ENCODE measurements at regions not wholly inside any gene's neighbourhood (a gene's known extent, or its start where the extent isn't known, plus 50 kb on each side); places are given as distances from the start of the nearest gene placed in this dataset.

GRCh38 chr10:50936335-50936734 is 50.9 kb upstream of the A1CF start:
- Histone ChIP-seq H3K27ac (ENCODE audit: extremely low read length, insufficient read depth, low read length) (no peak overlapping the region), H3K4me2 (ENCODE audit: low read depth, low read length) (no peak overlapping the region), H2AFZ (ENCODE audit: low read length) (no peak overlapping the region), H4K20me1 (ENCODE audit: insufficient read depth, low read length) (no peaks in the 10 kb centered on the region), H3K27me3 (ENCODE audit: control insufficient read depth in 1 of 2, insufficient read depth in 2 of 2, low read length in 2 of 2) (no peaks in the 10 kb centered on the region), H3K9ac (ENCODE audit: insufficient read depth, low read depth, low read length) (no peak overlapping the region), H3K9me3 (ENCODE audit: low read length) (no peaks in the 10 kb centered on the region), H3K36me3 (replicated peaks in 1 of 2; ENCODE audit: control insufficient read depth in 1 of 2, insufficient read depth in 2 of 2, low read length in 2 of 2) (no peaks in the 10 kb centered on the region), H3K79me2 (ENCODE audit: insufficient read depth, low read length) (no peaks in the 10 kb centered on the region), H3K4me3 (replicated peaks in 1 of 3; ENCODE audit: insufficient read depth in 1 of 3, low read depth in 2 of 3, low read length in 3 of 3) (no peak overlapping the region), H3K4me1 (ENCODE audit: insufficient read depth, low read length) (no peaks in the 10 kb centered on the region)
- ChIA-PET POLR2A (no interaction called here), CTCF (ENCODE audit: low intra/inter-chr PET ratio, low total read pairs) (no interaction called here)
- no peak for DNase-seq (ENCODE audit: low spot score)
- FAIRE-seq, result no peak
- no TSS peak for BruUV-seq (replicated peaks)
- ATAC-seq, result no peak
- in situ Hi-C loops (cut with HindIII; ENCODE audit: extremely low pct_ligation_motif_present, low pct_unique_long_range_greater_than_20kb) (no loop called here), intact Hi-C loops (cut with micrococcal nuclease; ENCODE audit: unreplicated experiment) (no loop called here)
- TF ChIP-seq ZNF256 (CRISPR knock-in tag; conservative IDR thresholded peaks at IDR 0.05) (no peak), ZNF20 (CRISPR knock-in tag; IDR thresholded peaks at IDR 0.05) (no peak), ZSCAN9 (CRISPR knock-in tag; IDR thresholded peaks at IDR 0.05; ENCODE audit: borderline replicate concordance) (no peak), CCAR2 (optimal IDR thresholded peaks at IDR 0.05; ENCODE audit: low read depth, low read length) (no peak), TCF7L2 (IDR thresholded peaks at IDR 0.05; ENCODE audit: low read depth, low read length) (no peak), POLR2A (IDR thresholded peaks at IDR 0.05; ENCODE audit: insufficient read depth in 1 of 2, low read depth in 2 of 2, low read length in 2 of 2) (no peak), SIN3B (IDR thresholded peaks at IDR 0.05; ENCODE audit: low read length) (no peak), ZNF605 (CRISPR knock-in tag; IDR thresholded peaks at IDR 0.05) (no peak), ZBTB3 (CRISPR knock-in tag; IDR thresholded peaks at IDR 0.05; ENCODE audit: borderline replicate concordance, low read depth) (no peak), JUNB (CRISPR knock-in tag; IDR thresholded peaks at IDR 0.05; ENCODE audit: borderline replicate concordance) (no peak), TBX3 (IDR thresholded peaks at IDR 0.05; ENCODE audit: borderline replicate concordance) (no peak)
- TF ChIP-seq, protein P1, sequence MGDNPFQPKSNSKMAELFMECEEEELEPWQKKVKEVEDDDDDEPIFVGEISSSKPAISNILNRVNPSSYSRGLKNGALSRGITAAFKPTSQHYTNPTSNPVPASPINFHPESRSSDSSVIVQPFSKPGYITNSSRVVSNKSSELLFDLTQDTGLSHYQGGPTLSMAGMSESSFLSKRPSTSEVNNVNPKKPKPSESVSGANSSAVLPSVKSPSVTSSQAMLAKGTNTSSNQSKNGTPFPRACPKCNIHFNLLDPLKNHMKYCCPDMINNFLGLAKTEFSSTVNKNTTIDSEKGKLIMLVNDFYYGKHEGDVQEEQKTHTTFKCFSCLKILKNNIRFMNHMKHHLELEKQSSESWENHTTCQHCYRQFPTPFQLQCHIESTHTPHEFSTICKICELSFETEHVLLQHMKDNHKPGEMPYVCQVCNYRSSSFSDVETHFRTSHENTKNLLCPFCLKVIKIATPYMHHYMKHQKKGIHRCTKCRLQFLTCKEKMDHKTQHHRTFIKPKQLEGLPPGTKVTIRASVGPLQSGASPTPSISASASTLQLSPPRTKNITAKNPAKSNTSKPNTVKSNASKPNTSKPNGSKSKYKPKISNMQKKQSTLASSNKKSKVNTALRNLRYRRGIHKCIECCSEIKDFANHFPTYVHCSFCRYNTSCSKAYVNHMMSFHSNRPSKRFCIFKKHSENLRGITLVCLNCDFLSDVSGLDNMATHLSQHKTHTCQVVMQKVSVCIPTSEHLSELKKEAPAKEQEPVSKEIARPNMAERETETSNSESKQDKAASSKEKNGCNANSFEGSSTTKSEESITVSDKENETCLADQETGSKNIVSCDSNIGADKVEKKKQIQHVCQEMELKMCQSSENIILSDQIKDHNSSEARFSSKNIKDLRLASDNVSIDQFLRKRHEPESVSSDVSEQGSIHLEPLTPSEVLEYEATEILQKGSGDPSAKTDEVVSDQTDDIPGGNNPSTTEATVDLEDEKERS (CRISPR knock-in tag; IDR thresholded peaks at IDR 0.05), result no peak
- TF ChIP-seq, protein P2, sequence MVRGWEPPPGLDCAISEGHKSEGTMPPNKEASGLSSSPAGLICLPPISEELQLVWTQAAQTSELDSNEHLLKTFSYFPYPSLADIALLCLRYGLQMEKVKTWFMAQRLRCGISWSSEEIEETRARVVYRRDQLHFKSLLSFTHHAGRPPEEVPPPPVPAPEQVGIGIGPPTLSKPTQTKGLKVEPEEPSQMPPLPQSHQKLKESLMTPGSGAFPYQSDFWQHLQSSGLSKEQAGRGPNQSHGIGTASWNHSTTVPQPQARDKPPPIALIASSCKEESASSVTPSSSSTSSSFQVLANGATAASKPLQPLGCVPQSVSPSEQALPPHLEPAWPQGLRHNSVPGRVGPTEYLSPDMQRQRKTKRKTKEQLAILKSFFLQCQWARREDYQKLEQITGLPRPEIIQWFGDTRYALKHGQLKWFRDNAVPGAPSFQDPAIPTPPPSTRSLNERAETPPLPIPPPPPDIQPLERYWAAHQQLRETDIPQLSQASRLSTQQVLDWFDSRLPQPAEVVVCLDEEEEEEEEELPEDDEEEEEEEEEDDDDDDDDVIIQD (CRISPR knock-in tag; IDR thresholded peaks at IDR 0.05; ENCODE audit: low read depth), result no peak
